GM12864 (cell line): ENCODE measurements at regions not wholly inside any gene's neighbourhood (a gene's known extent, or its start where the extent isn't known, plus 50 kb on each side); places are given as distances from the start of the nearest gene placed in this dataset.
"Not testable (repeated sequence)": the region's sequence is repeated elsewhere in the genome, so short reads cannot be mapped to it uniquely, and the experiment has no call there.

ENCODE experiments used
- DNase-seq: peaks from one replicate; pipeline ENCODE4 v3.0.0-alpha.2; 2011; ENCODE audit warnings: low read depth
- H3K4me3 ChIP-seq: 2 replicates; pipeline ENCODE4 v1.5.1; 2011; ENCODE audit warnings: mild to moderate bottlenecking, low read depth, low read length, control low read depth
- TF ChIP-seq, protein P1 (sequence below): IDR thresholded peaks from 2 replicates; pipeline ENCODE4 v1.5.1; 2011; ENCODE audit warnings: low read depth, mild to moderate bottlenecking, moderate library complexity, low read length, control low read depth, inconsistent platforms; ENCODE audit errors: missing control alignments

DNA sequence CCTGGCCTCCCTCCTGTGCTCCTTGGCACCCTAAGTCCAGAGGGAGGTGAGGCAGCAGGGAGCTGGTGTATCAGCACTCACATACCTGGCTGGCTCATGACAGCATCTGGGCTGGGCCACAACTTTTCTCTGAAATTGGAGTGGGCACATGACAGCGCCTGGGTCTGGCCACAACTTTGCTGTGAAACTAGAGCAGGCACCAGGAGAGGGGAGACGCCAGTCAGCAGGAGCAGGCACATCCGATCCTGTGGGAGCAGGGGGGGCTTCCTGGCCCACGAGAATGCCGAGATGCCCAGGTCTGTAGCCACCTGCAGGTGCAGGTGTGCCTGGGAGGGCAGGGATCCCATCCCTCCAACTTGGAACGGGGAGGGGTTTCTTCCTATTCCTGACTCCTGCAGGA, 69.7 kb upstream of the PPP3CA start:
- H3K4me3 ChIP-seq, result no peak overlapping the region
- TF ChIP-seq, protein P1, sequence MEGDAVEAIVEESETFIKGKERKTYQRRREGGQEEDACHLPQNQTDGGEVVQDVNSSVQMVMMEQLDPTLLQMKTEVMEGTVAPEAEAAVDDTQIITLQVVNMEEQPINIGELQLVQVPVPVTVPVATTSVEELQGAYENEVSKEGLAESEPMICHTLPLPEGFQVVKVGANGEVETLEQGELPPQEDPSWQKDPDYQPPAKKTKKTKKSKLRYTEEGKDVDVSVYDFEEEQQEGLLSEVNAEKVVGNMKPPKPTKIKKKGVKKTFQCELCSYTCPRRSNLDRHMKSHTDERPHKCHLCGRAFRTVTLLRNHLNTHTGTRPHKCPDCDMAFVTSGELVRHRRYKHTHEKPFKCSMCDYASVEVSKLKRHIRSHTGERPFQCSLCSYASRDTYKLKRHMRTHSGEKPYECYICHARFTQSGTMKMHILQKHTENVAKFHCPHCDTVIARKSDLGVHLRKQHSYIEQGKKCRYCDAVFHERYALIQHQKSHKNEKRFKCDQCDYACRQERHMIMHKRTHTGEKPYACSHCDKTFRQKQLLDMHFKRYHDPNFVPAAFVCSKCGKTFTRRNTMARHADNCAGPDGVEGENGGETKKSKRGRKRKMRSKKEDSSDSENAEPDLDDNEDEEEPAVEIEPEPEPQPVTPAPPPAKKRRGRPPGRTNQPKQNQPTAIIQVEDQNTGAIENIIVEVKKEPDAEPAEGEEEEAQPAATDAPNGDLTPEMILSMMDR, result no peak
- DNase-seq, result no peak

DNA sequence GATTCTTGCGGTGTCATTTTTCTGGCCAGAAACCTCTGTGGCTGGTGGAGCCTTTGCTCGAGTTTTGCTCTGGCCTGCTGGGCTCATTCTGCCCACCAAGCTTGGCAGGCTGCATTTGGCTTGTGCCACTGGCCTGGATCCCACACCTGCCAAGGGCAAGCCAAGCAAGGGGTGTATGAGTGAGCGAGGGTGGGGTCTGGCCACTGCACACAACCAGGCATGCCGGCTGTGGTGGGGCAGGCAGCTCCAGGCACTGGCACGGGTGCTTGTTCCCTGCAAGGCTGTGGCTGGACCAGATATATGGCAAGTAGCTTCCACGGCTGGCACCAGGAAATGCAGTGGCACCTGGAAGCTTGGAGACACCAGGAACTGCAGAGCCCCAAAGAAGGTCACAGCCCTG, 68.6 kb upstream of the PPP3CA start:
- DNase-seq, result no peak
- no peak overlapping the region for H3K4me3 ChIP-seq
- TF ChIP-seq, protein P1, result no peak

DNA sequence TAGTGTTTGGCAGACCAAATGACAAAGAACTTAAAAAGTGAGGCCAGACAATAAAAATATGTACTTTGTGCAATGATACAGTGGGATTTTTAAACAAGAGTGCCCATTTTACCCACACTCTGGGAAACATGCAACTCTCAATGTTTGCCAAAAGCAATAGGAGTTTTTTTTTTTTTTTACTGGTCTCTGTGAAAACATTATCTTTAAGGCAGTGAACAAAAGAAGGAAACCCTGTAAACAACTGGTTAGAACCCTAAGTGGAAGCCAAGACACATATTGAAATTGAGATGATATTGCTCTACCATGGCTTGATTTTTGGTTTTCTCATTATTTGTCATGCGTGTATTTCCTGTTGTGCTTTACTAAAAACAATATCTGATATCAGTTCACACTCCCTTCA, 67.2 kb upstream of the PPP3CA start:
- DNase-seq, result no peak
- TF ChIP-seq, protein P1, result no peak

DNA sequence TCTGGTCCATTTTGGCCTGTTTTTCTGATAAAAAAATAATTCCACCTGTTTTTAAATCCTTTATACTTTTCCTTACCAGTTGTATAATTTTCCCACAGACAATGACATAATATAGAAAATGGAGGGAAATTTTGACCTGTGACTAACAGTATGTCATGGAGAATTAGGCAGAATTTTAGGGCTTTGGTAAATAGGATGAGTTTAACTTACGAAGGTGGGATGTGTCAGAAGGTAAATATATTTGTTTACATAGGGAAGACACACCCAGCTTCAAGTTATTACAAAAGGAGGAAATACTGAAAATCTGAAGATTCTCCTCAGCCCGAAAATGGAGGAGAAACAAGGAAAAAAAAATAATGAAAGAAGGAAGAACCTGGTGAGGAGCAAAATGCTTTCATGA, 64.6 kb upstream of the PPP3CA start:
- H3K4me3 ChIP-seq, result no peak overlapping the region
- TF ChIP-seq, protein P1, result no peak
- DNase-seq, result no peak

More for the DNA sequence above, 67.2 kb upstream of the PPP3CA start:
- no peak overlapping the region for H3K4me3 ChIP-seq

DNA sequence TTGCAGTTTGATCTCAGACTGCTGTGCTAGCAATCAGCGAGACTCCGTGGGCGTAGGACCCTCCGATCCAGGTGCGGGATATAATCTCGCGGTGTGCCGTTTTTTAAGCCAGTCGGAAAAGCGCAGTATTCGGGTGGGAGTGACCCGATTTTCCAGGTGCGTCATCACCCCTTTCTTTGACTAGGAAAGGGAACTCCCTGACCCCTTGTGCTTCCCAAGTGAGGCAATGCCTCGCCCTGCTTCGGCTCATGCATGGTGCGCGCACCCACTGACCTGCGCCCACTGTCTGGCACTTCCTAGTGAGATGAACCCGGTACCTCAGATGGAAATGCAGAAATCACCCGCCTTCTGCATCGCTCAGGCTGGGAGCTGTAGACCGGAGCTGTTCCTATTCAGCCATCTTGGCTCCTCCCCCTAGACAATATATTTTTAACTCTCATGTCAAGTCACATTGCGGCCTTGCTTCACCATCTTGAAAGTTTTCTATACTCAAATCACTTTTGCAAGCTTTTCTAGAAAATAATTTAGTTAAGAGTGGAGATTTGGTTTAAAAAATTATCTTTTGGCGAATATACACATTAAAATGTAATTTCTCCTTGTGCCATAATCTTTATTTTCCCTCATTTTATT, 64.1 kb upstream of the PPP3CA start:
- not testable (repeated sequence) for H3K4me3 ChIP-seq, DNase-seq

DNA sequence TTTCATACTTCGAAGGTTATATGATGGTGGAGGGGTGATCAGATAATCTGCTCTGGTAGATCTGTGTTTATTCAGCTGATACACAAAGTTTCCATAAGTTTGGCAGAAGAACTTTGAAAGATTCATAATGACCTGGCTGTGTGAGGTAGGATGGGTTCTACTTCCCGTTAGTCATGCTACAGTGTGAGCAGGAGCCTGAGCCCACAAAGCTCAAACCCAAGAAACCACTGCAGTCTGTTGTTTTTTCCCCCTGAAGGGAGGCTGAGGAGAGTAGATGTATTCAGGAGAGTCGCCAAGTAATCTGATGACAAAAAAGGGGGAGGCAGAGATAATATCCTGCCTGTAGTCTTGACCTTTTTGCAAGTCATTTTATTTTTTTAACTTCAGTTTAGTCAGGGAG, 52.8 kb upstream of the PPP3CA start:
- TF ChIP-seq, protein P1, result no peak
- DNase-seq, result no peak

DNA sequence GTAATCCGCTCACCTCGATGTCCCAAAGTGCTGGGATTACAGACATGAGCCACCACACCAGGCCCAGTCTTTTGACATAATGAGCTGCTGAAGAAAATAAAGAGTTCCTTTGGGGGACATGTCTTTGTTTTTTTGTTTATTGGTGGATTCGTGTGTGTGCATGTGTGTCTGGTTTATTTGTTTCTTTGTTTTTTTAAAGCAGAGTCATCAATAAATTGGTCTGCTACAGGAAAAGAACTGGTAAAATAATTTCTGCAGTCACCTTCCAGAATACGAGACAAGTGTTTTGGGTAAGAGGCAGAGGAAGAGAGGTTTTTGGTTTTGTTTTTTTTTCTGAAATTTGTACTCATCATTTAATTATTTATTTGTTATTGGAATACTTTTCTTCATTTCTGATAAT, 51.5 kb upstream of the PPP3CA start:
- H3K4me3 ChIP-seq, result no peak overlapping the region
- no peak for DNase-seq
- TF ChIP-seq, protein P1, result no peak

More for the DNA sequence above, 52.8 kb upstream of the PPP3CA start:
- no peak overlapping the region for H3K4me3 ChIP-seq
